Neural crest cell (in vitro differentiated cells): ENCODE measurements at regions not wholly inside any gene's neighbourhood (a gene's known extent, or its start where the extent isn't known, plus 50 kb on each side); places are given as distances from the start of the nearest gene placed in this dataset.

ENCODE experiments used
- DNase-seq: peaks from one replicate; pipeline ENCODE4 v3.0.0; 2021; ENCODE audit warnings: low read depth, mixed read lengths, low spot score
- H3K27ac Mint-ChIP-seq: one replicate; pipeline ENCODE4 v1.8.0; 2021; ENCODE audit warnings: mild to moderate bottlenecking, mixed read lengths; ENCODE audit not compliant: unreplicated experiment
- H3K27me3 Mint-ChIP-seq: 2 replicates; pipeline ENCODE4 v1.8.0; 2021; ENCODE audit warnings: low read depth, mild to moderate bottlenecking, mixed read lengths
- H3K36me3 Mint-ChIP-seq: 2 replicates; pipeline ENCODE4 v1.8.0; 2021; ENCODE audit warnings: low read depth, mild to moderate bottlenecking, mixed read lengths
- H3K4me1 Mint-ChIP-seq: 2 replicates; pipeline ENCODE4 v1.8.0; 2021; ENCODE audit warnings: mixed read lengths
- H3K4me3 Mint-ChIP-seq: one replicate; pipeline ENCODE4 v1.8.0; 2021; ENCODE audit warnings: mild to moderate bottlenecking, mixed read lengths
- H3K9me3 Mint-ChIP-seq: 2 replicates; pipeline ENCODE4 v1.8.0; 2021; ENCODE audit warnings: mixed read lengths
- CTCF ChIP-seq: fragments of 200-600 bp; sonication (generic); conservative IDR thresholded peaks from 2 replicates; pipeline ENCODE4 v1.5.0; 2021; ENCODE audit warnings: antibody characterized with exemption, mild to moderate bottlenecking

- Mint-ChIP-seq H3K27me3 (no peaks in the 10 kb centered on the region), H3K4me1 (no peaks in the 10 kb centered on the region), H3K27ac (no peak overlapping the region), H3K9me3 (peaks cover 4% of the 10 kb centered on the region), H3K36me3 (no peaks in the 10 kb centered on the region), H3K4me3 (no peak overlapping the region)
- no peak for DNase-seq
- TF ChIP-seq CTCF, result no peak
Observed at GRCh38 chr3:73120710-73121109, 59.3 kb downstream of the EBLN2 start.

GRCh38 chr3:73121669-73122331, 60.3 kb downstream of the EBLN2 start:
- Mint-ChIP-seq H3K27ac (no peak overlapping the region), H3K9me3 (peaks cover 4% of the 10 kb centered on the region), H3K27me3 (no peaks in the 10 kb centered on the region), H3K4me1 (no peaks in the 10 kb centered on the region), H3K36me3 (no peaks in the 10 kb centered on the region), H3K4me3 (no peak overlapping the region)
- no peak for DNase-seq
- no peak for TF ChIP-seq CTCF

- Mint-ChIP-seq H3K27me3 (no peaks in the 10 kb centered on the region), H3K27ac (no peak overlapping the region), H3K9me3 (no peaks in the 10 kb centered on the region), H3K4me1 (no peaks in the 10 kb centered on the region), H3K36me3 (no peaks in the 10 kb centered on the region), H3K4me3 (no peak overlapping the region)
- TF ChIP-seq CTCF, result no peak
- DNase-seq, result no peak
Observed at GRCh38 chr3:73134034-73134433, 72.6 kb downstream of the EBLN2 start.

GRCh38 chr3:73136941-73137340, 75.5 kb downstream of the EBLN2 start:
- no peak for TF ChIP-seq CTCF
- DNase-seq, result no peak
- no peaks in the 10 kb centered on the region for H3K36me3 Mint-ChIP-seq
- H3K27me3 Mint-ChIP-seq, result no peaks in the 10 kb centered on the region
- peak overlapping the region; percentile 35 for H3K27ac Mint-ChIP-seq
- H3K9me3 Mint-ChIP-seq, result no peaks in the 10 kb centered on the region
- peaks cover 10% of the 10 kb centered on the region for H3K4me1 Mint-ChIP-seq
- H3K4me3 Mint-ChIP-seq, result no peak overlapping the region

- H3K4me1 Mint-ChIP-seq, result peaks cover 10% of the 10 kb centered on the region
- no peak overlapping the region for H3K27ac Mint-ChIP-seq
Observed at GRCh38 chr3:73137736-73138403, 76.4 kb downstream of the EBLN2 start.

More at GRCh38 chr3:73137736-73138403, 76.4 kb downstream of the EBLN2 start:
- DNase-seq, result no peak
- Mint-ChIP-seq H3K27me3 (no peaks in the 10 kb centered on the region), H3K36me3 (no peaks in the 10 kb centered on the region), H3K9me3 (no peaks in the 10 kb centered on the region), H3K4me3 (no peak overlapping the region)
- TF ChIP-seq CTCF, result no peak
